ENCODE measurements at regions not wholly inside any gene's neighbourhood (a gene's known extent, or its start where the extent isn't known, plus 50 kb on each side); places are given as distances from the start of the nearest gene placed in this dataset.
"Not testable (repeated sequence)": the region's sequence is repeated elsewhere in the genome, so short reads cannot be mapped to it uniquely, and the experiment has no call there.

DNA sequence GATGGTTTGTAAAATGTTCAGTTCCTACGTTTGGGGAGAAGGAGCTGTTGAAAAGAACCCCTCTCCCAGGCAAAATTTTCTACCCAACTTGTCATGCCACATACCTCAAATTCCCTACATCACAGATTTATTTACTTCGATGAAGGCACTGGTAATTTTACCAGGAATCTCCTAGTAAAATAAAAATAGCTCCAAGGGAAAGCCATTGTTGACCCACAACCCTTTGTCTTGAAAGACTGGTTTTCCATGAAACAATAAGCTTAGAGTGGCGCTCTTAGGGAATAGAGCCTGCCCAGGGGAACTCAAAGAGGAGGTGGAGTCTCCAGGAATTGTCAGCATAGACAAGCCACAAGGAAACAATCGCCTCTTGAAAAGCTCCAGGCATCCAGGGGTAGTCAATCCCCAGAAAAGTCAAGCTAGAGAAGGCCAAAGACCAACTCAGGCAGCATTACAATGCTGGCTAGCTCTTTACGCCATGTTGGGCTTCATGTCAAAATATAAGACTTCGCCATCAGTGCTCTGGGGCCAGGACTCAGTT is 99.2 kb upstream of the RREB1 start:
- Histone ChIP-seq H3K27ac (replicated peaks) (no peak overlapping the region), H3K4me3 (no peak overlapping the region), H3K27me3 (ENCODE audit: low read depth) (no peaks in the 10 kb centered on the region), H3K9me3 (replicated peaks) (no peaks in the 10 kb centered on the region), H3K4me1 (no peaks in the 10 kb centered on the region), H3K36me3 (no peaks in the 10 kb centered on the region)
- TF ChIP-seq, protein P1, sequence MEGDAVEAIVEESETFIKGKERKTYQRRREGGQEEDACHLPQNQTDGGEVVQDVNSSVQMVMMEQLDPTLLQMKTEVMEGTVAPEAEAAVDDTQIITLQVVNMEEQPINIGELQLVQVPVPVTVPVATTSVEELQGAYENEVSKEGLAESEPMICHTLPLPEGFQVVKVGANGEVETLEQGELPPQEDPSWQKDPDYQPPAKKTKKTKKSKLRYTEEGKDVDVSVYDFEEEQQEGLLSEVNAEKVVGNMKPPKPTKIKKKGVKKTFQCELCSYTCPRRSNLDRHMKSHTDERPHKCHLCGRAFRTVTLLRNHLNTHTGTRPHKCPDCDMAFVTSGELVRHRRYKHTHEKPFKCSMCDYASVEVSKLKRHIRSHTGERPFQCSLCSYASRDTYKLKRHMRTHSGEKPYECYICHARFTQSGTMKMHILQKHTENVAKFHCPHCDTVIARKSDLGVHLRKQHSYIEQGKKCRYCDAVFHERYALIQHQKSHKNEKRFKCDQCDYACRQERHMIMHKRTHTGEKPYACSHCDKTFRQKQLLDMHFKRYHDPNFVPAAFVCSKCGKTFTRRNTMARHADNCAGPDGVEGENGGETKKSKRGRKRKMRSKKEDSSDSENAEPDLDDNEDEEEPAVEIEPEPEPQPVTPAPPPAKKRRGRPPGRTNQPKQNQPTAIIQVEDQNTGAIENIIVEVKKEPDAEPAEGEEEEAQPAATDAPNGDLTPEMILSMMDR (IDR thresholded peaks at IDR 0.05; ENCODE audit: borderline replicate concordance) = no peak
- intact Hi-C loops (cut with micrococcal nuclease) = no loop called here
- no peak for DNase-seq

GRCh38 chr6:7016226-7016625 is 91.5 kb upstream of the RREB1 start:
- intact Hi-C loops (cut with micrococcal nuclease) = no loop called here
- Histone ChIP-seq H3K9me3 (replicated peaks) (no peaks in the 10 kb centered on the region), H3K36me3 (no peaks in the 10 kb centered on the region), H3K27ac (replicated peaks) (no peak overlapping the region), H3K4me3 (no peak overlapping the region), H3K27me3 (ENCODE audit: low read depth) (no peaks in the 10 kb centered on the region), H3K4me1 (no peaks in the 10 kb centered on the region)
- DNase-seq = no peak
- TF ChIP-seq, protein P1 (IDR thresholded peaks at IDR 0.05; ENCODE audit: borderline replicate concordance) = no peak

- H3K27ac ChIP-seq (replicated peaks) = no peak overlapping the region
- no peaks in the 10 kb centered on the region for H3K36me3 ChIP-seq
- no peaks in the 10 kb centered on the region for H3K27me3 ChIP-seq (ENCODE audit: low read depth)
- intact Hi-C loops (cut with micrococcal nuclease) = no loop called here
- no peaks in the 10 kb centered on the region for H3K9me3 ChIP-seq (replicated peaks)
- no peaks in the 10 kb centered on the region for H3K4me1 ChIP-seq
- H3K4me3 ChIP-seq = no peak overlapping the region
- TF ChIP-seq, protein P1 (IDR thresholded peaks at IDR 0.05; ENCODE audit: borderline replicate concordance) = no peak
- no peak for DNase-seq
These were observed 86.5 kb upstream of the RREB1 start for GRCh38 chr6:7021301-7021700.

- TF ChIP-seq, protein P1 (IDR thresholded peaks at IDR 0.05; ENCODE audit: borderline replicate concordance) = no peak
- no peak overlapping the region for H3K4me3 ChIP-seq
- DNase-seq = no peak
These were observed 81.9 kb upstream of the RREB1 start for GRCh38 chr6:7025861-7026260.

DNA sequence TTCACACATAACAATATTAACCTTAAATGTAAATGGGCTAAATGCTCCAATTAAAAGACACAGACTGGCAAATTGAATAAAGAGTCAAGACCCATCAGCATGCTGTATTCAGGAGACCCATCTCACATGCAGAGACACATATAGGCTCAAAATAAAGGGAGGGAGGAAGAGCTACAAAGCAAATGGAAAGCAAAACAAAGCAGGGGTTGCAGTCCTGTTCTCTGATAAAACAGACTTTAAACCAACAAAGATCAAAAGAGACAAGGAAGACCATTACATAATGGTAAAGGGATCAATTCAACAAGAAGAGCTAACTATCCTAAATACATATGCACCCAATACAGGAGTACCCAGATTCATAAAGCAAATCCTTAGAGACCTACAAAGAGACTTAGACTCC is 78.8 kb upstream of the RREB1 start:
- intact Hi-C loops (cut with micrococcal nuclease); H3K27ac ChIP-seq (replicated peaks): not testable (repeated sequence)
- peaks cover 12% of the 10 kb centered on the region for H3K27me3 ChIP-seq (ENCODE audit: low read depth)

More at GRCh38 chr6:7025861-7026260, 81.9 kb upstream of the RREB1 start:
- intact Hi-C loops (cut with micrococcal nuclease) = no loop called here
- H3K9me3 ChIP-seq (replicated peaks) = no peaks in the 10 kb centered on the region
- no peak overlapping the region for H3K27ac ChIP-seq (replicated peaks)
- H3K36me3 ChIP-seq = no peaks in the 10 kb centered on the region
- H3K27me3 ChIP-seq (ENCODE audit: low read depth) = peaks cover 2% of the 10 kb centered on the region
- no peaks in the 10 kb centered on the region for H3K4me1 ChIP-seq

GRCh38 chr6:7030968-7031367 is 76.8 kb upstream of the RREB1 start:
- H3K27ac ChIP-seq (replicated peaks); H3K36me3 ChIP-seq; DNase-seq; H3K4me1 ChIP-seq; H3K4me3 ChIP-seq; intact Hi-C loops (cut with micrococcal nuclease); H3K9me3 ChIP-seq (replicated peaks): not testable (repeated sequence)
- H3K27me3 ChIP-seq (ENCODE audit: low read depth) = peaks cover 12% of the 10 kb centered on the region

More for the DNA sequence above, 78.8 kb upstream of the RREB1 start:
- H3K36me3 ChIP-seq; H3K4me3 ChIP-seq; H3K9me3 ChIP-seq (replicated peaks); H3K4me1 ChIP-seq; DNase-seq: not testable (repeated sequence)

All from left ventricle myocardium inferior (tissue), 1 donor.